Peyer's patch (tissue), 4 donors: ENCODE measurements at regions not wholly inside any gene's neighbourhood (a gene's known extent, or its start where the extent isn't known, plus 50 kb on each side); places are given as distances from the start of the nearest gene placed in this dataset.
A peak's percentile ranks its signal among the peaks of the same experiment; 100 is the strongest.

Experiments used
- DNase-seq, 3 donors: peaks; one replicate each; pipeline ENCODE4 v3.0.0-alpha.2; 2017 to 2019
- H3K27ac ChIP-seq, 4 donors: fragments of 200-600 bp; sonication (generic); one replicate each; pipeline ENCODE4 v1.5.1; 2016 to 2019
- H3K27me3 ChIP-seq, 2 donors: fragments of 200-600 bp; sonication (generic); one replicate each; pipeline ENCODE4 v1.5.1; 2019
- H3K36me3 ChIP-seq, 3 donors: fragments of 200-600 bp; sonication (generic); one replicate each; pipeline ENCODE4 v1.5.1; 2016 to 2019
- H3K4me1 ChIP-seq, 4 donors: fragments of 200-600 bp; sonication (generic); one replicate each; pipeline ENCODE4 v1.5.1; 2016 to 2019
- H3K4me3 ChIP-seq, 4 donors: fragments of 200-600 bp; sonication (generic); 1 replicate in 3 of 4; 2 replicates in 1 of 4; pipeline ENCODE4 v1.5.1; 2016 to 2019; ENCODE audit warnings: mild to moderate bottlenecking in 1 of 4
- H3K9me3 ChIP-seq, 4 donors: fragments of 200-600 bp; sonication (generic); one replicate each; pipeline ENCODE4 v1.5.1; 2016 to 2019; ENCODE audit warnings: mild to moderate bottlenecking in 1 of 4
- CTCF ChIP-seq, 6 experiments: fragments of 450-650 bp in 4 of 6; fragments of 200-600 bp in 2 of 6; sonication (generic) in 1 of 6; IDR thresholded peaks; one replicate each; pipeline ENCODE4 v1.5.1; 2017 to 2019; ENCODE audit warnings: antibody characterized with exemption in 6 of 6, mild to moderate bottlenecking in 3 of 6, moderate library complexity in 1 of 6
- POLR2A ChIP-seq, 2 donors: fragments of 450-650 bp; IDR thresholded peaks; one replicate each; pipeline ENCODE4 v1.5.1; 2017; ENCODE audit warnings: antibody characterized with exemption in 2 of 2, mild to moderate bottlenecking in 2 of 2, moderate library complexity in 2 of 2

GRCh38 chr16:31708348-31708747 is 165.3 kb upstream of the ZNF267 start:
- no peaks in the 10 kb centered on the region for H3K4me1 ChIP-seq

GRCh38 chr16:31709181-31709580 is 164.4 kb upstream of the ZNF267 start:
- Histone ChIP-seq H3K4me1 (no peaks in the 10 kb centered on the region), H3K27ac (no peak overlapping the region), H3K4me3 (no peak overlapping the region), H3K27me3 (no peaks in the 10 kb centered on the region), H3K9me3 (no peaks in the 10 kb centered on the region), H3K36me3 (peaks cover 0 to 50% (median 0%) of the 10 kb centered on the region in 3 donors)
- no peak for DNase-seq
- TF ChIP-seq POLR2A (IDR thresholded peaks at IDR 0.05) (no peak), CTCF (IDR thresholded peaks at IDR 0.05) (no peak)

More at GRCh38 chr16:31708348-31708747, 165.3 kb upstream of the ZNF267 start:
- no peak overlapping the region for H3K4me3 ChIP-seq
- no peak for DNase-seq
- H3K9me3 ChIP-seq, result no peaks in the 10 kb centered on the region
- H3K36me3 ChIP-seq, result peaks cover 0 to 58% (median 0%) of the 10 kb centered on the region in 3 donors
- H3K27me3 ChIP-seq, result no peaks in the 10 kb centered on the region
- H3K27ac ChIP-seq, result no peak overlapping the region
- no peak for TF ChIP-seq POLR2A (IDR thresholded peaks at IDR 0.05)
- TF ChIP-seq CTCF (IDR thresholded peaks at IDR 0.05), result no peak

GRCh38 chr16:31710134-31710533 is 163.5 kb upstream of the ZNF267 start:
- no peak overlapping the region for H3K4me3 ChIP-seq
- DNase-seq, result no peak
- H3K27ac ChIP-seq, result no peak overlapping the region
- H3K4me1 ChIP-seq, result no peaks in the 10 kb centered on the region
- no peaks in the 10 kb centered on the region for H3K27me3 ChIP-seq
- H3K9me3 ChIP-seq, result no peaks in the 10 kb centered on the region
- peaks cover 0 to 40% (median 0%) of the 10 kb centered on the region in 3 donors for H3K36me3 ChIP-seq
- no peak for TF ChIP-seq POLR2A (IDR thresholded peaks at IDR 0.05)
- no peak for TF ChIP-seq CTCF (IDR thresholded peaks at IDR 0.05)

- no peak overlapping the region for H3K4me3 ChIP-seq
- H3K9me3 ChIP-seq, result no peaks in the 10 kb centered on the region
- H3K4me1 ChIP-seq, result no peaks in the 10 kb centered on the region
- H3K36me3 ChIP-seq, result peaks cover 0 to 33% (median 0%) of the 10 kb centered on the region in 3 donors
- no peak overlapping the region for H3K27ac ChIP-seq
- TF ChIP-seq CTCF (IDR thresholded peaks at IDR 0.05), result no peak
- no peak for TF ChIP-seq POLR2A (IDR thresholded peaks at IDR 0.05)
- H3K27me3 ChIP-seq, result no peaks in the 10 kb centered on the region
- no peak for DNase-seq
These were observed 162.7 kb upstream of the ZNF267 start for GRCh38 chr16:31710880-31711279.

GRCh38 chr16:31711344-31711845 is 162.2 kb upstream of the ZNF267 start:
- Histone ChIP-seq H3K4me1 (no peaks in the 10 kb centered on the region), H3K4me3 (no peak overlapping the region), H3K27ac (no peak overlapping the region), H3K27me3 (no peaks in the 10 kb centered on the region), H3K9me3 (no peaks in the 10 kb centered on the region), H3K36me3 (peaks cover 0 to 28% (median 0%) of the 10 kb centered on the region in 3 donors)
- no peak for DNase-seq
- TF ChIP-seq CTCF (IDR thresholded peaks at IDR 0.05) (no peak), POLR2A (IDR thresholded peaks at IDR 0.05) (no peak)

- peak in 1 of 3 donors; percentile 43 for DNase-seq
- Histone ChIP-seq H3K27ac (no peak overlapping the region), H3K36me3 (peaks cover 0 to 21% (median 0%) of the 10 kb centered on the region in 3 donors), H3K27me3 (no peaks in the 10 kb centered on the region), H3K4me1 (no peaks in the 10 kb centered on the region), H3K9me3 (no peaks in the 10 kb centered on the region), H3K4me3 (no peak overlapping the region)
- no peak for TF ChIP-seq POLR2A (IDR thresholded peaks at IDR 0.05)
- TF ChIP-seq CTCF (IDR thresholded peaks at IDR 0.05), result no peak
These were observed 161.5 kb upstream of the ZNF267 start for GRCh38 chr16:31712064-31712540.
